Kidney (tissue), 13 donors: ENCODE measurements at regions not wholly inside any gene's neighbourhood (a gene's known extent, or its start where the extent isn't known, plus 50 kb on each side); places are given as distances from the start of the nearest gene placed in this dataset.

ENCODE experiments used
- DNase-seq, 5 donors: peaks; one replicate each; pipeline ENCODE4 v3.0.0-alpha.2; 2013 to 2020
- FAIRE-seq: peaks from 2 replicates; lab custom pipeline; 2012; peaks lifted over from hg19 to GRCh38; lab: Jason Lieb, UNC
- H3K27ac ChIP-seq, 2 donors: one replicate each; pipeline ENCODE4 v1.7.0; 2013; ENCODE audit warnings: low read depth in 2 of 2, low read length in 2 of 2, inconsistent platforms in 1 of 2
- H3K27me3 ChIP-seq: one replicate; pipeline ENCODE4 v1.7.1; 2013; ENCODE audit warnings: low read length, inconsistent platforms; ENCODE audit not compliant: control insufficient read depth, insufficient read depth
- H3K36me3 ChIP-seq, 3 donors: one replicate each; pipeline versions ENCODE4 v1.7.0 to v1.7.1; 2013; ENCODE audit warnings: low read length in 3 of 3, control low read depth in 1 of 3, inconsistent platforms in 1 of 3; ENCODE audit not compliant: insufficient read depth in 3 of 3, control insufficient read depth in 2 of 3
- H3K4me1 ChIP-seq, 3 donors: one replicate each; pipeline versions ENCODE4 v1.7.0 to v1.7.1; 2013; ENCODE audit warnings: low read length in 3 of 3, inconsistent platforms in 1 of 3, low read depth in 1 of 3; ENCODE audit not compliant: control insufficient read depth in 2 of 3, insufficient read depth in 2 of 3
- H3K4me3 ChIP-seq, 3 donors: one replicate each; pipeline versions ENCODE4 v1.7.0 to v1.8.1; 2013; ENCODE audit warnings: low read length in 3 of 3, control low read depth in 1 of 3, inconsistent platforms in 1 of 3
- H3K9ac ChIP-seq, 3 donors: one replicate each; pipeline versions ENCODE4 v1.7.0 to v1.7.1; 2013; ENCODE audit warnings: low read length in 3 of 3, control low read depth in 1 of 3, inconsistent platforms in 1 of 3
- H3K9me3 ChIP-seq, 3 donors: one replicate each; pipeline versions ENCODE4 v1.7.0 to v1.7.1; 2013; ENCODE audit warnings: low read length in 3 of 3, control low read depth in 1 of 3, inconsistent platforms in 1 of 3; ENCODE audit not compliant: control insufficient read depth in 2 of 3, insufficient read depth in 1 of 3
- intact Hi-C: fragments of 100-400 bp; cut with DNase I; formaldehyde crosslinking; loops from one replicate; pipeline ENCODE4 v1.11.1; 2022
- TF ChIP-seq, protein P1 (sequence below): IDR thresholded peaks from 3 replicates; pipeline ENCODE4 v1.5.1; 2012; ENCODE audit warnings: mild to moderate bottlenecking, moderate library complexity, borderline replicate concordance; ENCODE audit not compliant: insufficient read depth; ENCODE audit errors: extremely low read depth
- donor health status: control.
- donor health status: control.
- donor health status: control.
- donor health status: control.
- donor health status: control.
- donor health status: DM: yes; HTN: yes; CAD: no.
- donor health status: Normal renal cell carcinoma (clear cell type).

- Histone ChIP-seq H3K36me3 (no peaks in the 10 kb centered on the region), H3K4me1 (no peaks in the 10 kb centered on the region), H3K9me3 (no peaks in the 10 kb centered on the region), H3K27me3 (no peaks in the 10 kb centered on the region), H3K4me3 (no peak overlapping the region), H3K9ac (no peak overlapping the region), H3K27ac (no peak overlapping the region)
- no peak for FAIRE-seq
- TF ChIP-seq, protein P1, sequence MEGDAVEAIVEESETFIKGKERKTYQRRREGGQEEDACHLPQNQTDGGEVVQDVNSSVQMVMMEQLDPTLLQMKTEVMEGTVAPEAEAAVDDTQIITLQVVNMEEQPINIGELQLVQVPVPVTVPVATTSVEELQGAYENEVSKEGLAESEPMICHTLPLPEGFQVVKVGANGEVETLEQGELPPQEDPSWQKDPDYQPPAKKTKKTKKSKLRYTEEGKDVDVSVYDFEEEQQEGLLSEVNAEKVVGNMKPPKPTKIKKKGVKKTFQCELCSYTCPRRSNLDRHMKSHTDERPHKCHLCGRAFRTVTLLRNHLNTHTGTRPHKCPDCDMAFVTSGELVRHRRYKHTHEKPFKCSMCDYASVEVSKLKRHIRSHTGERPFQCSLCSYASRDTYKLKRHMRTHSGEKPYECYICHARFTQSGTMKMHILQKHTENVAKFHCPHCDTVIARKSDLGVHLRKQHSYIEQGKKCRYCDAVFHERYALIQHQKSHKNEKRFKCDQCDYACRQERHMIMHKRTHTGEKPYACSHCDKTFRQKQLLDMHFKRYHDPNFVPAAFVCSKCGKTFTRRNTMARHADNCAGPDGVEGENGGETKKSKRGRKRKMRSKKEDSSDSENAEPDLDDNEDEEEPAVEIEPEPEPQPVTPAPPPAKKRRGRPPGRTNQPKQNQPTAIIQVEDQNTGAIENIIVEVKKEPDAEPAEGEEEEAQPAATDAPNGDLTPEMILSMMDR, result no peak
- DNase-seq, result no peak
- intact Hi-C loops, result no loop called here
Observed at GRCh38 chr11:38971141-38971540, 2373.1 kb upstream of the RAG2 start.

GRCh38 chr11:38968951-38969350 lies 2370.9 kb upstream of the RAG2 start:
- Histone ChIP-seq H3K9me3 (no peaks in the 10 kb centered on the region), H3K9ac (no peak overlapping the region), H3K4me3 (no peak overlapping the region), H3K27me3 (no peaks in the 10 kb centered on the region), H3K36me3 (no peaks in the 10 kb centered on the region), H3K27ac (no peak overlapping the region), H3K4me1 (no peaks in the 10 kb centered on the region)
- TF ChIP-seq, protein P1, result no peak
- no peak for FAIRE-seq
- peak in 2 of 5 donors; percentile 8 to 30 for DNase-seq
- intact Hi-C loops, result no loop called here

- Histone ChIP-seq H3K27me3 (no peaks in the 10 kb centered on the region), H3K4me1 (no peaks in the 10 kb centered on the region), H3K27ac (no peak overlapping the region), H3K36me3 (no peaks in the 10 kb centered on the region), H3K9ac (no peak overlapping the region), H3K4me3 (no peak overlapping the region), H3K9me3 (no peaks in the 10 kb centered on the region)
- TF ChIP-seq, protein P1, result no peak
- DNase-seq, result no peak
- FAIRE-seq, result no peak
- intact Hi-C loops, result no loop called here
Observed at GRCh38 chr11:38952698-38953097, 2354.7 kb upstream of the RAG2 start.

- no peak overlapping the region for H3K4me3 ChIP-seq
- no peak overlapping the region for H3K27ac ChIP-seq
- FAIRE-seq, result no peak
- no peak for DNase-seq
- H3K9me3 ChIP-seq, result peaks cover 0 to 3% (median 0%) of the 10 kb centered on the region in 3 donors
- H3K36me3 ChIP-seq, result no peaks in the 10 kb centered on the region
- H3K4me1 ChIP-seq, result no peaks in the 10 kb centered on the region
- TF ChIP-seq, protein P1, result no peak
- intact Hi-C loops, result no loop called here
- H3K27me3 ChIP-seq, result no peaks in the 10 kb centered on the region
- H3K9ac ChIP-seq, result no peak overlapping the region
Observed at GRCh38 chr11:38950867-38951266, 2352.8 kb upstream of the RAG2 start.
